H1 (cell line): ENCODE measurements at regions not wholly inside any gene's neighbourhood (a gene's known extent, or its start where the extent isn't known, plus 50 kb on each side); places are given as distances from the start of the nearest gene placed in this dataset.

Experiments used
- CTCF ChIA-PET: fragments of 300-600 bp; sonication (Branson Sonifier 250); formaldehyde crosslinking; loops from one replicate; lab custom pipeline; 2021; ENCODE audit not compliant: partially characterized antibody; lab: Charles Lee
- POLR2A ChIA-PET: fragments of 300-600 bp; sonication (Branson Sonifier 250); formaldehyde crosslinking; loops from one replicate; lab custom pipeline; 2021; ENCODE audit warnings: inconsistent platforms; ENCODE audit not compliant: partially characterized antibody; lab: Charles Lee
- DNase-seq, 2 experiments: peaks; one replicate each; pipeline versions ENCODE4 v3.0.0 to v3.0.0-alpha.2; 2010 to 2022; ENCODE audit warnings: low spot score in 2 of 2, low read depth in 1 of 2, mixed read lengths in 1 of 2
- FAIRE-seq: peaks from 2 replicates; lab custom pipeline; 2011; peaks lifted over from hg19 to GRCh38; lab: Jason Lieb, UNC
- H2AFZ ChIP-seq: 2 replicates; pipeline ENCODE4 v1.8.1; 2012; ENCODE audit warnings: low read length, inconsistent platforms
- H2AK5ac ChIP-seq: 2 replicates; pipeline ENCODE4 v1.6.1; 2013; ENCODE audit warnings: low read depth, low read length
- H2BK120ac ChIP-seq: replicated peaks from 2 replicates; pipeline ENCODE3; 2013; ENCODE audit warnings: low read depth, low read length, inconsistent platforms
- H2BK12ac ChIP-seq: 2 replicates; pipeline ENCODE4 v1.6.1; 2013; ENCODE audit warnings: low read depth, low read length
- H2BK15ac ChIP-seq: 2 replicates; pipeline ENCODE4 v1.6.1; 2013; ENCODE audit warnings: low read length
- H2BK20ac ChIP-seq: 2 replicates; pipeline ENCODE4 v1.6.1; 2013; ENCODE audit warnings: low read length
- H2BK5ac ChIP-seq: 2 replicates; pipeline ENCODE4 v1.6.1; 2013; ENCODE audit warnings: low read depth, low read length
- H3K14ac ChIP-seq: 2 replicates; pipeline ENCODE4 v1.6.1; 2013; ENCODE audit warnings: inconsistent platforms; ENCODE audit not compliant: insufficient read length
- H3K18ac ChIP-seq: 2 replicates; pipeline ENCODE4 v1.6.1; 2013; ENCODE audit warnings: low read length; ENCODE audit errors: extremely low read depth
- H3K23ac ChIP-seq: 2 replicates; pipeline ENCODE4 v1.6.1; 2013; ENCODE audit warnings: inconsistent platforms; ENCODE audit not compliant: insufficient read length
- H3K23me2 ChIP-seq: 2 replicates; pipeline ENCODE4 v1.6.1; 2013; ENCODE audit warnings: low read depth, low read length
- H3K27ac ChIP-seq: 2 replicates; pipeline ENCODE4 v1.6.1; 2011; ENCODE audit warnings: low read depth, low read length, inconsistent platforms
- H3K27me3 ChIP-seq, 4 experiments: replicated peaks in 1 of 4; 1 replicate in 1 of 4; 2 replicates in 3 of 4; pipeline versions ENCODE4 v1.6.1 to v1.8.1; 2011 to 2013; ENCODE audit warnings: low read length in 3 of 4, mild to moderate bottlenecking in 3 of 4, inconsistent platforms in 2 of 4, mixed read lengths in 2 of 4, moderate library complexity in 1 of 4; ENCODE audit not compliant: control insufficient read depth in 3 of 4, insufficient read depth in 3 of 4; ENCODE audit errors: extremely low read depth in 1 of 4
- H3K36me3 ChIP-seq, 4 experiments: 2 replicates each; pipeline versions ENCODE4 v1.6.1 to v1.8.1; 2011 to 2013; ENCODE audit warnings: mild to moderate bottlenecking in 4 of 4, low read length in 3 of 4, moderate library complexity in 2 of 4, control low read depth in 1 of 4, inconsistent platforms in 1 of 4; ENCODE audit not compliant: insufficient read depth in 4 of 4, control insufficient read depth in 2 of 4
- H3K4ac ChIP-seq: replicated peaks from 2 replicates; pipeline ENCODE3; 2013; ENCODE audit warnings: low read length, low read depth, mixed read lengths, inconsistent platforms; ENCODE audit not compliant: insufficient read length
- H3K4me1 ChIP-seq, 4 experiments: replicated peaks in 1 of 4; 1 replicate in 1 of 4; 2 replicates in 3 of 4; pipeline versions ENCODE4 v1.6.1 to v1.8.1; 2011 to 2013; ENCODE audit warnings: low read length in 3 of 4, inconsistent platforms in 2 of 4, mixed read lengths in 1 of 4; ENCODE audit not compliant: insufficient read depth in 4 of 4, control insufficient read depth in 3 of 4
- H3K4me2 ChIP-seq, 2 experiments: 2 replicates each; pipeline versions ENCODE4 v1.6.1 to v1.8.1; 2011 to 2013; ENCODE audit warnings: low read depth in 2 of 2, low read length in 2 of 2, control low read depth in 1 of 2, inconsistent platforms in 1 of 2, mild to moderate bottlenecking in 1 of 2; ENCODE audit not compliant: insufficient read depth in 1 of 2
- H3K4me3 ChIP-seq, 4 experiments: fragments of 200-600, 300-600 bp in 1 of 4; sonication (generic), shearing (Covaris generic), sonication (Bioruptor Twin) in 1 of 4; 2 replicates each; pipeline versions ENCODE4 v1.5.1 to v1.8.1; 2011 to 2016; ENCODE audit warnings: low read length in 4 of 4, low read depth in 3 of 4, control low read depth in 2 of 4, inconsistent platforms in 2 of 4, mild to moderate bottlenecking in 2 of 4, mixed read lengths in 1 of 4, moderate library complexity in 1 of 4; ENCODE audit not compliant: insufficient read depth in 2 of 4; ENCODE audit errors: extremely low read depth in 1 of 4
- H3K56ac ChIP-seq: replicated peaks from 2 replicates; pipeline ENCODE3; 2013; ENCODE audit warnings: low read depth, mild to moderate bottlenecking, mixed read lengths, low read length, inconsistent platforms; ENCODE audit not compliant: insufficient read length
- H3K79me1 ChIP-seq: 2 replicates; pipeline ENCODE4 v1.6.1; 2013; ENCODE audit warnings: low read depth, low read length, control low read depth
- H3K79me2 ChIP-seq, 2 experiments: 2 replicates each; pipeline versions ENCODE4 v1.6.1 to v1.8.1; 2012 to 2013; ENCODE audit warnings: low read length in 2 of 2, mild to moderate bottlenecking in 2 of 2, inconsistent platforms in 1 of 2; ENCODE audit not compliant: insufficient read depth in 2 of 2, control insufficient read depth in 1 of 2
- H3K9ac ChIP-seq, 4 experiments: replicated peaks in 1 of 4; 1 replicate in 1 of 4; 2 replicates in 3 of 4; pipeline versions ENCODE4 v1.6.1 to v1.8.1; 2011 to 2013; ENCODE audit warnings: low read depth in 3 of 4, low read length in 3 of 4, control low read depth in 2 of 4, mild to moderate bottlenecking in 2 of 4, moderate library complexity in 2 of 4, inconsistent platforms in 1 of 4; ENCODE audit errors: extremely low read depth in 1 of 4
- H3K9me3 ChIP-seq, 2 experiments: 2 replicates each; pipeline versions ENCODE4 v1.6.1 to v1.8.1; 2012 to 2013; ENCODE audit warnings: mild to moderate bottlenecking in 2 of 2, moderate library complexity in 2 of 2, control low read depth in 1 of 2, inconsistent platforms in 1 of 2, low read depth in 1 of 2, low read length in 1 of 2, mixed read lengths in 1 of 2; ENCODE audit not compliant: insufficient read depth in 2 of 2
- H4K20me1 ChIP-seq, 2 experiments: replicated peaks in 1 of 2; 2 replicates each; pipeline versions ENCODE3 to v1.8.1; 2011 to 2013; ENCODE audit warnings: inconsistent platforms in 2 of 2, low read length in 2 of 2, mild to moderate bottlenecking in 1 of 2; ENCODE audit not compliant: insufficient read depth in 2 of 2, control insufficient read depth in 1 of 2
- H4K5ac ChIP-seq: 2 replicates; pipeline ENCODE4 v1.6.1; 2013; ENCODE audit warnings: low read length, low read depth, mixed read lengths, inconsistent platforms; ENCODE audit not compliant: insufficient read length
- H4K8ac ChIP-seq: 2 replicates; pipeline ENCODE4 v1.8.0; 2013; ENCODE audit warnings: mild to moderate bottlenecking, moderate library complexity, low read length, inconsistent platforms; ENCODE audit not compliant: insufficient read depth; ENCODE audit errors: extremely low read depth
- H4K91ac ChIP-seq: replicated peaks from 2 replicates; pipeline ENCODE3; 2013; ENCODE audit warnings: low read length, mixed read lengths, inconsistent platforms; ENCODE audit not compliant: insufficient read length
- EZH2 ChIP-seq: fragments of 200-600 bp; sonication (generic); IDR thresholded peaks from 2 replicates; pipeline ENCODE4 v1.7.1; 2012; ENCODE audit warnings: low read depth, mild to moderate bottlenecking, moderate library complexity, low read length, inconsistent platforms; ENCODE audit not compliant: severe bottlenecking
- FOSL1 ChIP-seq: IDR thresholded peaks from 2 replicates; pipeline ENCODE4 v1.6.1; 2011; ENCODE audit warnings: mild to moderate bottlenecking, low read depth, low read length, moderate library complexity; ENCODE audit not compliant: insufficient read depth
- GTF2F1 ChIP-seq: IDR thresholded peaks from 2 replicates; pipeline ENCODE4 v1.6.1; 2012; ENCODE audit warnings: low read depth, low read length, improper control_type of control experiment, borderline replicate concordance
- JUND ChIP-seq: IDR thresholded peaks from 2 replicates; pipeline ENCODE4 v1.6.1; 2011; ENCODE audit warnings: mild to moderate bottlenecking, improper control_type of control experiment, low read length
- NANOG ChIP-seq: IDR thresholded peaks from 2 replicates; pipeline ENCODE4 v1.6.1; 2011; ENCODE audit warnings: low read length, low read depth, mild to moderate bottlenecking, inconsistent platforms; ENCODE audit not compliant: insufficient read depth, poor library complexity, severe bottlenecking
- SUZ12 ChIP-seq: fragments of 200-600 bp; sonication (generic); IDR thresholded peaks from 2 replicates; pipeline ENCODE4 v1.6.1; 2012; ENCODE audit warnings: mild to moderate bottlenecking, inconsistent platforms, low read length, moderate library complexity, mixed read lengths
- TAF7 ChIP-seq: optimal IDR thresholded peaks from 2 replicates; pipeline ENCODE3; 2011; ENCODE audit warnings: low read depth, mild to moderate bottlenecking, inconsistent platforms, low read length, moderate library complexity, borderline replicate concordance
- WGBS, 2 experiments: shearing (Covaris generic) in 1 of 2; methylation state at CpG; one replicate each; pipeline versions ENCODE4 v1.1.6 to v1.1.7; 2013 to 2015; ENCODE audit warnings: low lambda C conversion rate in 2 of 2, mixed read lengths in 2 of 2, inconsistent platforms in 1 of 2, low coverage in 1 of 2, missing lambda C conversion rate in 1 of 2; ENCODE audit not compliant: insufficient replicate concordance in 2 of 2, insufficient coverage in 1 of 2, insufficient read length in 1 of 2; ENCODE audit errors: extremely low coverage in 1 of 2, missing lambda C conversion rate in 1 of 2; 5-methylcytosine and 5-hydroxymethylcytosine counted together
- TF ChIP-seq, protein P1 (sequence below): IDR thresholded peaks from 2 replicates; pipeline ENCODE4 v1.6.1; 2011; ENCODE audit warnings: low read length, improper control_type of control experiment

DNA sequence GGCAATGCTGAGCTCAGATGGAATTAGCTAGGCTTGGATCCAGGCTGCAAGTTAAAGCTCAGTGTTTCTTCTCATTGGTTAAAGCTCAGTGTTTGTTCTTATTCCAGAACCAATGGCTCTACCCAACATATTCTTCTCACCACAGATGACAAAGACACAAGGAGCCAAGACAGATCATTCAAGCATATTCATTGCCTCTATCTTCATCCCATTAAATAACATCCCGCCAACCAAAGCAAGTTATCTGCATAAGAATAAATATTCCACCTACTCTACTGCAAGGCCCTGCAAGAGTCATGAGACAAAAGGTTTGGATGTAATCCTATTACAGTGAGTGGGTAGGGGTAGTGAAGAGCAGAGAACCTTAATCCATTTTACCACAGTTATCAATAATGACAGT lies 766.5 kb downstream of the C4orf33 start:
- H3K23me2 ChIP-seq = no peaks in the 10 kb centered on the region
- no peak overlapping the region for H2BK15ac ChIP-seq
- H2AFZ ChIP-seq = peak overlapping the region; percentile 22; the same call in 1 of the 2 replicates
- no peak overlapping the region for H4K5ac ChIP-seq
- no peak overlapping the region for H3K56ac ChIP-seq
- H3K27ac ChIP-seq = no peak overlapping the region
- no peaks in the 10 kb centered on the region for H4K20me1 ChIP-seq
- CTCF ChIA-PET = interaction anchor here (0.9 to 1.2 kb wide), 2 partner anchors 11 to 58 kb away, joined by 3 read pairs; no protein-coding TSS in a partner anchor
- no peak overlapping the region for H4K91ac ChIP-seq
- H3K9ac ChIP-seq = no peak overlapping the region
- FAIRE-seq (no peak), DNase-seq (no peak)
- H3K23ac ChIP-seq = no peak overlapping the region
- H3K36me3 ChIP-seq = no peaks in the 10 kb centered on the region
- no peaks in the 10 kb centered on the region for H3K79me2 ChIP-seq
- H2BK20ac ChIP-seq = no peak overlapping the region
- H3K18ac ChIP-seq = no peak overlapping the region
- no peak overlapping the region for H3K4me3 ChIP-seq
- H3K27me3 ChIP-seq = no peaks in the 10 kb centered on the region
- H2BK12ac ChIP-seq = no peak overlapping the region
- H2AK5ac ChIP-seq = no peak overlapping the region
- H3K9me3 ChIP-seq = no peaks in the 10 kb centered on the region
- POLR2A ChIA-PET = interaction anchor here (0.6 kb wide), 1 partner anchor 120 kb away, joined by 3 read pairs; no protein-coding TSS in a partner anchor
- peaks cover 0 to 7% (median 0%) of the 10 kb centered on the region in 4 experiments; a peak in 1 of 7 replicates for H3K4me1 ChIP-seq
- no peak overlapping the region for H3K4ac ChIP-seq
- H2BK5ac ChIP-seq = no peak overlapping the region
- WGBS, 2 experiments = 47% methylated on average over 1 of the region's 1 CpG; no CpG with 5 or more reads in 1 of the 2 experiments
- no peak overlapping the region for H2BK120ac ChIP-seq
- H3K14ac ChIP-seq = no peak overlapping the region
- no peak overlapping the region for H3K4me2 ChIP-seq
- TF ChIP-seq TAF7 = no peak
- no peak for TF ChIP-seq SUZ12
- TF ChIP-seq FOSL1 = no peak
- TF ChIP-seq NANOG = no peak
- no peak for TF ChIP-seq GTF2F1
- TF ChIP-seq JUND = no peak
- TF ChIP-seq, protein P1, sequence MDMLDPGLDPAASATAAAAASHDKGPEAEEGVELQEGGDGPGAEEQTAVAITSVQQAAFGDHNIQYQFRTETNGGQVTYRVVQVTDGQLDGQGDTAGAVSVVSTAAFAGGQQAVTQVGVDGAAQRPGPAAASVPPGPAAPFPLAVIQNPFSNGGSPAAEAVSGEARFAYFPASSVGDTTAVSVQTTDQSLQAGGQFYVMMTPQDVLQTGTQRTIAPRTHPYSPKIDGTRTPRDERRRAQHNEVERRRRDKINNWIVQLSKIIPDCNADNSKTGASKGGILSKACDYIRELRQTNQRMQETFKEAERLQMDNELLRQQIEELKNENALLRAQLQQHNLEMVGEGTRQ = no peak
- TF ChIP-seq EZH2 = no peak
- no peaks in the 10 kb centered on the region for H3K79me1 ChIP-seq
- H4K8ac ChIP-seq = no peak overlapping the region
